Stimulated activated effector memory CD8-positive, alpha-beta T cell treated with anti-CD3 and anti-CD28 coated beads, Interleukin-12 subunit alpha, Interleukin-12 subunit beta, amount 100 ng/mL, for 72 hours (primary cell): ENCODE measurements at regions not wholly inside any gene's neighbourhood (a gene's known extent, or its start where the extent isn't known, plus 50 kb on each side); places are given as distances from the start of the nearest gene placed in this dataset.

ENCODE experiments used
- ATAC-seq: fragments of 150-1000 bp; cut with Tn5 transposase; 2 replicates; pipeline ENCODE4 v1.10.0; 2021
- DNase-seq, 2 donors: peaks; one replicate each; pipeline ENCODE4 v3.0.0; 2021 to 2022; ENCODE audit warnings: low spot score in 2 of 2
- H3K27ac Mint-ChIP-seq: one replicate; pipeline ENCODE4 v1.8.0; 2022; ENCODE audit warnings: mild to moderate bottlenecking, mixed read lengths
- H3K36me3 Mint-ChIP-seq: one replicate; pipeline ENCODE4 v1.8.0; 2022; ENCODE audit warnings: mild to moderate bottlenecking, mixed read lengths
- H3K4me1 Mint-ChIP-seq: one replicate; pipeline ENCODE4 v1.8.0; 2022; ENCODE audit warnings: mixed read lengths
- H3K4me3 Mint-ChIP-seq: one replicate; pipeline ENCODE4 v1.8.0; 2022; ENCODE audit warnings: mild to moderate bottlenecking, mixed read lengths
- H3K9me3 Mint-ChIP-seq: one replicate; pipeline ENCODE4 v1.8.0; 2022; ENCODE audit warnings: mixed read lengths

GRCh38 chr5:86074297-86074696 is 543.4 kb upstream of the COX7C start:
- DNase-seq: no peak
- H3K4me3 Mint-ChIP-seq: no peak overlapping the region
- H3K9me3 Mint-ChIP-seq: peaks cover 2% of the 10 kb centered on the region
- H3K4me1 Mint-ChIP-seq: no peaks in the 10 kb centered on the region
- no peaks in the 10 kb centered on the region for H3K36me3 Mint-ChIP-seq
- ATAC-seq: no peak
- no peak overlapping the region for H3K27ac Mint-ChIP-seq

- no peak overlapping the region for H3K4me3 Mint-ChIP-seq
- no peaks in the 10 kb centered on the region for H3K4me1 Mint-ChIP-seq
- H3K9me3 Mint-ChIP-seq: peaks cover 4% of the 10 kb centered on the region
- no peak overlapping the region for H3K27ac Mint-ChIP-seq
- no peak for DNase-seq
- ATAC-seq: no peak
- no peaks in the 10 kb centered on the region for H3K36me3 Mint-ChIP-seq
These were observed 542.6 kb upstream of the COX7C start for GRCh38 chr5:86075139-86075538.

- ATAC-seq (no peak), DNase-seq (no peak)
- H3K27ac Mint-ChIP-seq: no peak overlapping the region
- no peaks in the 10 kb centered on the region for H3K4me1 Mint-ChIP-seq
- H3K36me3 Mint-ChIP-seq: no peaks in the 10 kb centered on the region
- H3K9me3 Mint-ChIP-seq: peaks cover 7% of the 10 kb centered on the region
- H3K4me3 Mint-ChIP-seq: no peak overlapping the region
These were observed 522.6 kb upstream of the COX7C start for GRCh38 chr5:86095092-86095491.

- Mint-ChIP-seq H3K4me1 (no peaks in the 10 kb centered on the region), H3K36me3 (no peaks in the 10 kb centered on the region), H3K9me3 (peaks cover 15% of the 10 kb centered on the region), H3K27ac (no peak overlapping the region), H3K4me3 (no peak overlapping the region)
- DNase-seq (no peak), ATAC-seq (no peak)
These were observed 515.8 kb upstream of the COX7C start for GRCh38 chr5:86101966-86102365.

- Mint-ChIP-seq H3K36me3 (no peaks in the 10 kb centered on the region), H3K27ac (no peak overlapping the region), H3K4me1 (no peaks in the 10 kb centered on the region), H3K9me3 (peaks cover 4% of the 10 kb centered on the region), H3K4me3 (no peak overlapping the region)
- DNase-seq (no peak), ATAC-seq (no peak)
These were observed 508.9 kb upstream of the COX7C start for GRCh38 chr5:86108825-86109224.

GRCh38 chr5:86112249-86112648 is 505.5 kb upstream of the COX7C start:
- DNase-seq (no peak), ATAC-seq (no peak)
- Mint-ChIP-seq H3K4me1 (no peaks in the 10 kb centered on the region), H3K27ac (no peak overlapping the region), H3K9me3 (peaks cover 3% of the 10 kb centered on the region), H3K4me3 (no peak overlapping the region), H3K36me3 (no peaks in the 10 kb centered on the region)

GRCh38 chr5:86115164-86115563 is 502.6 kb upstream of the COX7C start:
- Mint-ChIP-seq H3K27ac (no peak overlapping the region), H3K9me3 (peaks cover 3% of the 10 kb centered on the region), H3K36me3 (no peaks in the 10 kb centered on the region), H3K4me1 (no peaks in the 10 kb centered on the region), H3K4me3 (no peak overlapping the region)
- DNase-seq: no peak
- no peak for ATAC-seq

- Mint-ChIP-seq H3K9me3 (peaks cover 7% of the 10 kb centered on the region), H3K4me3 (no peak overlapping the region), H3K27ac (no peak overlapping the region), H3K36me3 (no peaks in the 10 kb centered on the region), H3K4me1 (no peaks in the 10 kb centered on the region)
- no peak for DNase-seq
- no peak for ATAC-seq
These were observed 499.2 kb upstream of the COX7C start for GRCh38 chr5:86118542-86118941.

GRCh38 chr5:86124333-86124732 is 493.4 kb upstream of the COX7C start:
- no peak for ATAC-seq
- H3K4me1 Mint-ChIP-seq: no peaks in the 10 kb centered on the region
- DNase-seq: no peak
- H3K36me3 Mint-ChIP-seq: no peaks in the 10 kb centered on the region
- H3K4me3 Mint-ChIP-seq: no peak overlapping the region
- H3K9me3 Mint-ChIP-seq: peaks cover 7% of the 10 kb centered on the region
- no peak overlapping the region for H3K27ac Mint-ChIP-seq

GRCh38 chr5:86125731-86126601 is 491.8 kb upstream of the COX7C start:
- H3K9me3 Mint-ChIP-seq: peaks cover 4% of the 10 kb centered on the region
- no peak overlapping the region for H3K27ac Mint-ChIP-seq
- ATAC-seq: no peak
- DNase-seq: no peak
- no peaks in the 10 kb centered on the region for H3K36me3 Mint-ChIP-seq
- no peaks in the 10 kb centered on the region for H3K4me1 Mint-ChIP-seq
- H3K4me3 Mint-ChIP-seq: no peak overlapping the region

GRCh38 chr5:86127696-86128095 is 490.0 kb upstream of the COX7C start:
- Mint-ChIP-seq H3K4me1 (no peaks in the 10 kb centered on the region), H3K4me3 (no peak overlapping the region), H3K36me3 (no peaks in the 10 kb centered on the region), H3K9me3 (peaks cover 3% of the 10 kb centered on the region), H3K27ac (no peak overlapping the region)
- no peak for ATAC-seq
- no peak for DNase-seq

- Mint-ChIP-seq H3K27ac (no peak overlapping the region), H3K36me3 (no peaks in the 10 kb centered on the region), H3K4me1 (no peaks in the 10 kb centered on the region), H3K9me3 (peaks cover 3% of the 10 kb centered on the region), H3K4me3 (no peak overlapping the region)
- DNase-seq: no peak
- ATAC-seq: no peak
These were observed 488.7 kb upstream of the COX7C start for GRCh38 chr5:86129009-86129408.

- no peaks in the 10 kb centered on the region for H3K36me3 Mint-ChIP-seq
- H3K9me3 Mint-ChIP-seq: peaks cover 9% of the 10 kb centered on the region
- DNase-seq: no peak
- no peaks in the 10 kb centered on the region for H3K4me1 Mint-ChIP-seq
- no peak overlapping the region for H3K27ac Mint-ChIP-seq
- ATAC-seq: no peak
- H3K4me3 Mint-ChIP-seq: no peak overlapping the region
These were observed 480.4 kb upstream of the COX7C start for GRCh38 chr5:86137297-86137696.

- no peak overlapping the region for H3K27ac Mint-ChIP-seq
- no peaks in the 10 kb centered on the region for H3K4me1 Mint-ChIP-seq
- H3K36me3 Mint-ChIP-seq: no peaks in the 10 kb centered on the region
- ATAC-seq (no peak), DNase-seq (no peak)
- H3K4me3 Mint-ChIP-seq: no peak overlapping the region
- H3K9me3 Mint-ChIP-seq: peaks cover 14% of the 10 kb centered on the region
These were observed 473.9 kb upstream of the COX7C start for GRCh38 chr5:86143837-86144236.

GRCh38 chr5:86152988-86153560 is 464.7 kb upstream of the COX7C start:
- peak; percentile 19 for ATAC-seq

GRCh38 chr5:86155796-86156195 is 461.9 kb upstream of the COX7C start:
- DNase-seq (no peak), ATAC-seq (no peak)
- no peak overlapping the region for H3K4me3 Mint-ChIP-seq
- H3K4me1 Mint-ChIP-seq: no peaks in the 10 kb centered on the region
- H3K9me3 Mint-ChIP-seq: peaks cover 5% of the 10 kb centered on the region
- no peaks in the 10 kb centered on the region for H3K36me3 Mint-ChIP-seq
- H3K27ac Mint-ChIP-seq: no peak overlapping the region

More at GRCh38 chr5:86152988-86153560, 464.7 kb upstream of the COX7C start:
- H3K36me3 Mint-ChIP-seq: no peaks in the 10 kb centered on the region
- no peak for DNase-seq
- no peaks in the 10 kb centered on the region for H3K4me1 Mint-ChIP-seq
- H3K9me3 Mint-ChIP-seq: no peaks in the 10 kb centered on the region
- no peak overlapping the region for H3K4me3 Mint-ChIP-seq
- H3K27ac Mint-ChIP-seq: no peak overlapping the region
